ENCODE measurements at regions not wholly inside any gene's neighbourhood (a gene's known extent, or its start where the extent isn't known, plus 50 kb on each side); places are given as distances from the start of the nearest gene placed in this dataset.

DNA sequence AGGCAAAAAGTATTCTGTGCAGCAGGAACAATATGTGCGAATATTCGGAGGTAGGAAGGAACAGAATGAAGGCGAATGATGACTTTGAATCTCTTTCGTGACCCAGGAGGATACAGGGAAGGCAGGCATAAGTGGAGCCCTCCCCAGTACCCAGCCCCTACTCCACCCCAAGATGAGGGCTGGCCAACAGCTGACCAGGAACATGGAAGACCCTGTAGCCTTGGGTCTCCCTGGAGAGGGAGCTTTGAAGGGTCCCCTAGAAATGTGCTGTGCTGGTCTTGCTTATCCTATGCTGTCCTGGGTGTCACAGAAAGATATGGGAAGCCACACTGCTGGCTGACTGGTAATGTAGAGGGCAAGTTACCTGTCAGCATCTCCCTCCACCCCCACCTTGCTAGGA, 113.7 kb upstream of the NCAM1 start:
- H3K27ac ChIP-seq (ENCODE audit: low read depth, low read length) = no peak overlapping the region
- H3K23ac ChIP-seq (ENCODE audit: low read length) = no peak overlapping the region
- H4K8ac ChIP-seq (ENCODE audit: low read depth, low read length) = no peak overlapping the region
- no peaks in the 10 kb centered on the region for H3K79me2 ChIP-seq (ENCODE audit: control insufficient read depth, insufficient read depth, low read length)
- H2BK120ac ChIP-seq (ENCODE audit: low read depth, low read length) = no peak overlapping the region
- H3K4me3 ChIP-seq (ENCODE audit: low read length) = no peak overlapping the region
- no peak overlapping the region for H3K4me2 ChIP-seq (ENCODE audit: low read length)
- no peak overlapping the region for H2BK15ac ChIP-seq (replicated peaks; ENCODE audit: low read depth)
- H3K4ac ChIP-seq (ENCODE audit: low read depth, low read length) = no peak overlapping the region
- no peak overlapping the region for H3K9ac ChIP-seq (ENCODE audit: low read length)
- no peak overlapping the region for H2BK5ac ChIP-seq (ENCODE audit: low read length)
- H2AK5ac ChIP-seq (ENCODE audit: low read length) = no peak overlapping the region
- no peaks in the 10 kb centered on the region for H3K36me3 ChIP-seq (ENCODE audit: control insufficient read depth, insufficient read depth, low read length)
- H3K27me3 ChIP-seq (ENCODE audit: insufficient read depth, low read length, poor library complexity) = no peaks in the 10 kb centered on the region
- no peaks in the 10 kb centered on the region for H3K4me1 ChIP-seq (ENCODE audit: control insufficient read depth, low read depth, low read length)
- no peak overlapping the region for H4K5ac ChIP-seq (ENCODE audit: low read length)
- H3K79me1 ChIP-seq (ENCODE audit: low read length) = no peaks in the 10 kb centered on the region
- WGBS (ENCODE audit: extremely low coverage, insufficient coverage, low lambda C conversion rate) = no CpG with 5 or more reads among the region's 4 CpGs
- no peak for DNase-seq
- no peak overlapping the region for H3K56ac ChIP-seq (ENCODE audit: low read length)
- H3K18ac ChIP-seq (ENCODE audit: low read length) = no peak overlapping the region

DNA sequence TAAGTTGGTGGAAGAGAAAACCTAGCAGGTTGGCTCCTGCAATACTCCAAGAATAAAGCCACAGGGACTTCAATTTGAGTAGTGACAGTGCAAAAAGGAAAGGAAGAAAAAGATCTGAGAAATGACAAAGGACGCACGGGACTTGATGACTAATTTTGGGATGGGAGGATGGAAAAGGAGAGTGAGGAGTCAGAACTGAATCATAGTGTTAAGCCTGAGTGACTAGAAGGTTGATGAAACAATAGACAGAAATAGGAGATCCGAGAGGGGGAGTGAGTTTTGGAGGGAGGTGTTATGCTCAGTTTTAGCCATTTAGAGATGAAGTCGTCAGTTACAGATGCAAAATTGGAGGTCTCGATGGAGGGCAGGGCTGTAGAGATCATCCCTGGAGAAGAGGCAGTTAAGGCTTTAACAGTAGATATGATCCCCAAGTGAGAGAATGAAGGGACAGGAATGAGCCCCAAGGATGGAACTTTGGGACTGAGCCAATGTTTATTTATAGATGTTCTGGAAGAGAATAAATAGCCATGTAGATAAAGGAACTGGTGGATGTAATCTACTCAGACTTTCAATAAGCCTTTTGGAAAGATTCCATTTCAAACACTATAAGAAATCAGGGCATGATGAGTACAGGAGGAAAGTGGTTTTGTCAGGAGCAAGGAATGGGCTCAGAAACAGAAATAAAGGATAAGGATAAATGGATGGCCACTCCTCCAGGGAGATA, 108.9 kb upstream of the NCAM1 start:
- H4K5ac ChIP-seq (ENCODE audit: low read length) = no peak overlapping the region
- no peak for DNase-seq
- no peaks in the 10 kb centered on the region for H3K4me1 ChIP-seq (ENCODE audit: control insufficient read depth, low read depth, low read length)
- no peak overlapping the region for H3K4ac ChIP-seq (ENCODE audit: low read depth, low read length)
- no peaks in the 10 kb centered on the region for H3K79me1 ChIP-seq (ENCODE audit: low read length)
- H2BK120ac ChIP-seq (ENCODE audit: low read depth, low read length) = no peak overlapping the region
- no peak overlapping the region for H3K23ac ChIP-seq (ENCODE audit: low read length)
- H4K8ac ChIP-seq (ENCODE audit: low read depth, low read length) = no peak overlapping the region
- H3K9ac ChIP-seq (ENCODE audit: low read length) = no peak overlapping the region
- no peaks in the 10 kb centered on the region for H3K36me3 ChIP-seq (ENCODE audit: control insufficient read depth, insufficient read depth, low read length)
- no peak overlapping the region for H3K4me3 ChIP-seq (ENCODE audit: low read length)
- WGBS (ENCODE audit: extremely low coverage, insufficient coverage, low lambda C conversion rate) = no CpG with 5 or more reads among the region's 5 CpGs
- no peak overlapping the region for H3K18ac ChIP-seq (ENCODE audit: low read length)
- no peak overlapping the region for H3K56ac ChIP-seq (ENCODE audit: low read length)
- no peak overlapping the region for H3K4me2 ChIP-seq (ENCODE audit: low read length)
- H3K79me2 ChIP-seq (ENCODE audit: control insufficient read depth, insufficient read depth, low read length) = no peaks in the 10 kb centered on the region
- H2BK5ac ChIP-seq (ENCODE audit: low read length) = no peak overlapping the region
- H2AK5ac ChIP-seq (ENCODE audit: low read length) = no peak overlapping the region
- H2BK15ac ChIP-seq (replicated peaks; ENCODE audit: low read depth) = no peak overlapping the region
- no peaks in the 10 kb centered on the region for H3K27me3 ChIP-seq (ENCODE audit: insufficient read depth, low read length, poor library complexity)
- no peak overlapping the region for H3K27ac ChIP-seq (ENCODE audit: low read depth, low read length)

DNA sequence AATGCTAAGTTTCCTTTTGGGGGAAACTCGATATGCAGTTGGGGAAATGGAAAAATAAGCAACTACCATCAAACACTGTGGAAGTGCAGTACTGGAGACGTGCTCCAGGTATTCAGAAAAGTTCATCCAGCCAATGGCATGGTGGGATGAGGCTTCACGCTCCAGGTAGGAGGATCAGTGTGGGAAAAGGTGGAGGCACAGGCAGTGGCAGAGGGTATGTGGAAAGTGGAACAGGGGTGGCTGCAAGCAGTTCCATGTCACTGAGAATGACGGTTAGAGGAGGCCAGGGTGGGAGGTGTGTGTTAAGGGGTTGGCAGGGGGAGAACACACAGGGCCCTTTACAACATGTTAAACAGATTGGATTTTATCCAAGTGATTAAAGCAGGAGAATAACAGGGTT, 105.1 kb upstream of the NCAM1 start:
- no peak for DNase-seq
- Histone ChIP-seq H2BK15ac (replicated peaks; ENCODE audit: low read depth) (no peak overlapping the region), H2AK5ac (ENCODE audit: low read length) (no peak overlapping the region), H3K27ac (ENCODE audit: low read depth, low read length) (no peak overlapping the region), H2BK120ac (ENCODE audit: low read depth, low read length) (no peak overlapping the region), H2BK5ac (ENCODE audit: low read length) (no peak overlapping the region), H3K36me3 (ENCODE audit: control insufficient read depth, insufficient read depth, low read length) (no peaks in the 10 kb centered on the region), H3K56ac (ENCODE audit: low read length) (no peak overlapping the region), H3K4me1 (ENCODE audit: control insufficient read depth, low read depth, low read length) (no peaks in the 10 kb centered on the region), H3K79me1 (ENCODE audit: low read length) (no peaks in the 10 kb centered on the region), H3K18ac (ENCODE audit: low read length) (no peak overlapping the region), H4K8ac (ENCODE audit: low read depth, low read length) (no peak overlapping the region), H3K4ac (ENCODE audit: low read depth, low read length) (no peak overlapping the region), H3K23ac (ENCODE audit: low read length) (no peak overlapping the region), H3K4me3 (ENCODE audit: low read length) (no peak overlapping the region), H3K9ac (ENCODE audit: low read length) (no peak overlapping the region), H4K5ac (ENCODE audit: low read length) (no peak overlapping the region), H3K27me3 (ENCODE audit: insufficient read depth, low read length, poor library complexity) (no peaks in the 10 kb centered on the region), H3K79me2 (ENCODE audit: control insufficient read depth, insufficient read depth, low read length) (no peaks in the 10 kb centered on the region), H3K4me2 (ENCODE audit: low read length) (no peak overlapping the region)
- no CpG with 5 or more reads among the region's 4 CpGs for WGBS (ENCODE audit: extremely low coverage, insufficient coverage, low lambda C conversion rate)

DNA sequence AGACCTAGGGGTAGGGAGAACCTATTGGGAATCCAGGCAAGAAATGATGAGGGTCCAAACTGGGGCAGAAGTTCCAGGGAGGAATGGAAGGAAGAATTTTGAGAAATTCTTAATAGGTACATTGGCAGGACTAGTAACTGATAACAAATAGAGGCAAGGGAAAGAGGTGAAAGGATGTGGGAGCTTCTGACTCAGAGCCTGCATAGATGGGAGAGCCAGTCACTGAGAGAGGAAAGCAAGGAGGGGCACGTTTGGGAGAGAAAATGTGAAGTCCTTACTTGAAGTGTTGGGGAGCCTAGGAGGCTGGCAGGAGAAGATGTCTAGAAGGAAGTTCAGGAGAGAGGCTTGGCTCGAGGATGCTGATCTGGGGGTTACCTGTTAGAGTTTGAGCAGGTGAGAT, 104.6 kb upstream of the NCAM1 start:
- Histone ChIP-seq H3K79me1 (ENCODE audit: low read length) (no peaks in the 10 kb centered on the region), H3K27ac (ENCODE audit: low read depth, low read length) (no peak overlapping the region), H3K9ac (ENCODE audit: low read length) (no peak overlapping the region), H3K18ac (ENCODE audit: low read length) (no peak overlapping the region), H3K79me2 (ENCODE audit: control insufficient read depth, insufficient read depth, low read length) (no peaks in the 10 kb centered on the region), H3K4me3 (ENCODE audit: low read length) (no peak overlapping the region), H3K27me3 (ENCODE audit: insufficient read depth, low read length, poor library complexity) (no peaks in the 10 kb centered on the region), H2BK5ac (ENCODE audit: low read length) (no peak overlapping the region), H3K4me2 (ENCODE audit: low read length) (no peak overlapping the region), H2AK5ac (ENCODE audit: low read length) (no peak overlapping the region), H3K4ac (ENCODE audit: low read depth, low read length) (no peak overlapping the region), H3K36me3 (ENCODE audit: control insufficient read depth, insufficient read depth, low read length) (no peaks in the 10 kb centered on the region), H2BK15ac (replicated peaks; ENCODE audit: low read depth) (no peak overlapping the region), H4K8ac (ENCODE audit: low read depth, low read length) (no peak overlapping the region), H3K56ac (ENCODE audit: low read length) (no peak overlapping the region), H2BK120ac (ENCODE audit: low read depth, low read length) (no peak overlapping the region), H3K4me1 (ENCODE audit: control insufficient read depth, low read depth, low read length) (no peaks in the 10 kb centered on the region), H3K23ac (ENCODE audit: low read length) (no peak overlapping the region), H4K5ac (ENCODE audit: low read length) (no peak overlapping the region)
- no CpG with 5 or more reads among the region's 2 CpGs for WGBS (ENCODE audit: extremely low coverage, insufficient coverage, low lambda C conversion rate)
- no peak for DNase-seq

DNA sequence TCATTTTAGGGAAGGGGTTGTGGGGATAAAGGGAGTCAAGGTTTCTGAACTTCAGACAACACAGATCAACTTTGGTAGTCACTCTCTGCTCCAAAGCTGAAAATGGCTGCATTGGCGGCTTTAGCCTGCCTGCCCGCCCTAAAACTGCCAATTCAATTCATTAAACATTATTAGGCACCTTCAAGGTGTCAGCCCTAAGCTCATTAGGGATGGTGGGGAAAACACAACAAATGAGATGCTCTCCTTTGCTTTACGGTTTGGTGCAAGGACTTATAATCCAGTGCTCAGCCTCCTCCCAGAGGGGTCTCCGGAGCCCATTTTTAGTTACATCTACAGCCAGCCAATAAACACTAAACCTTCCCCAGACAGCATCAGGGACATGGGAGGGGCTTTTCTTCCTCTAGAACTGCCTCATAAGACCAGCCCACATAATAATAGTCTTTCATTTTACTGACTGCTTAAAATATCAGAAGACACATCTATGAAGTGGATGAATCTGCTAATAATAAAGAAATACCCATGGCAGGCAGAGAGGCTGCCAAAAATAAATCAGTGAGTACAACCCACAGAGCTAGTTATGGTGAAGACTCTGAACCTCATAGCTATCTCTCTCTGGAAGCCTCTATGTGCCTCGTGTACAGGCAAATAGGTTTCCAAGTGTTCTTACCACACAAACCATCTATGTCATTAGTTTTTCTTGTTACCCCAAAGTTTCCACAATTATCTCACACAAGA, 102.8 kb upstream of the NCAM1 start:
- Histone ChIP-seq H3K18ac (ENCODE audit: low read length) (no peak overlapping the region), H4K5ac (ENCODE audit: low read length) (no peak overlapping the region), H3K9ac (ENCODE audit: low read length) (no peak overlapping the region), H2AK5ac (ENCODE audit: low read length) (no peak overlapping the region), H3K4me3 (ENCODE audit: low read length) (no peak overlapping the region), H3K36me3 (ENCODE audit: control insufficient read depth, insufficient read depth, low read length) (no peaks in the 10 kb centered on the region), H3K27ac (ENCODE audit: low read depth, low read length) (no peak overlapping the region), H3K79me1 (ENCODE audit: low read length) (no peaks in the 10 kb centered on the region), H3K56ac (ENCODE audit: low read length) (no peak overlapping the region), H4K8ac (ENCODE audit: low read depth, low read length) (no peak overlapping the region), H3K27me3 (ENCODE audit: insufficient read depth, low read length, poor library complexity) (no peaks in the 10 kb centered on the region), H2BK5ac (ENCODE audit: low read length) (no peak overlapping the region), H3K23ac (ENCODE audit: low read length) (no peak overlapping the region), H3K4ac (ENCODE audit: low read depth, low read length) (no peak overlapping the region), H2BK120ac (ENCODE audit: low read depth, low read length) (no peak overlapping the region), H3K4me1 (ENCODE audit: control insufficient read depth, low read depth, low read length) (no peaks in the 10 kb centered on the region), H3K79me2 (ENCODE audit: control insufficient read depth, insufficient read depth, low read length) (no peaks in the 10 kb centered on the region), H3K4me2 (ENCODE audit: low read length) (no peak overlapping the region), H2BK15ac (replicated peaks; ENCODE audit: low read depth) (no peak overlapping the region)
- no peak for DNase-seq
- WGBS (ENCODE audit: extremely low coverage, insufficient coverage, low lambda C conversion rate) = no CpG with 5 or more reads among the region's 5 CpGs

Measured in mesendoderm (in vitro differentiated cells).